Jurkat, Clone E6-1 (cell line): ENCODE measurements at regions not wholly inside any gene's neighbourhood (a gene's known extent, or its start where the extent isn't known, plus 50 kb on each side); places are given as distances from the start of the nearest gene placed in this dataset.

Source experiments
- DNase-seq: peaks from one replicate; pipeline ENCODE4 v3.0.0-alpha.2; 2011; ENCODE audit warnings: low read depth, low spot score
- H3K4me3 ChIP-seq: 2 replicates; pipeline ENCODE4 v1.5.1; 2011; ENCODE audit warnings: mild to moderate bottlenecking, low read length, control low read depth, moderate library complexity

DNA sequence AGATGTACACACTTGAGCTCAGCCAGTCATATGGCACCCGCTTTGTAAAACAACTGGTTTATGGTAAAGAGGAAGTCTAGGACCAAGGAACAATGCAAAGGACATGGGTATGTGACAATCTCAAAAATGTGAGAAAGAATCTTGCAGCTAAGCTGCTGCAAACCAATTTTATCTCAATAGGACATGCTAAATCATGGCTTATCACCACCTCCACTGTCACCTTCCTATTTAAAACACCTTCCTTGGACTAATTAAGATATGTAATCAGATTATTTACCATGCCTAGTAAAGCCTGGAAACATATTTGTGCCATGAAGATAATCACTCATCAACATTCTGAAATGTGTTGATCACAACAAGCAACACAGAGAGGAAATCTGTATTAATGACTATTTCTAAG lies 622.7 kb downstream of the CDH11 start:
- DNase-seq, result no peak
- no peak overlapping the region for H3K4me3 ChIP-seq

DNA sequence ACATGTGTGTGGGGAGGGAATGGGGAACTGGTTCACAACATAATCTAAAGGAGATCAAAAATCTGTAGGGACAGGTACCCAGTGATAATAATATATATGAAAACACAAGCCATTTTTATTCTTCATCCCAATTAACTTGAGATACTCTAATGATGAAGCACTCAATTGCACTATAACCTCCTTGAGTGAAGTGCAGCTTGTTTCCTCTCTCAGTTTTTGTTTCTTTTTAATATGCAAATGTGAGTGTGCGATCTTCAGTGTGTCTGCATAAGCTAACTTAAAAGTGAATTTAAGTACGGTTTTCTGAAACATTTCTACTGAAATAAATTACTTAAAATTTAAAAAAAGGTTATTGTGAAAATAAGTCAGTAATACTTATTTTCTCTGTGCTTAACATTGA lies 623.5 kb downstream of the CDH11 start:
- no peak overlapping the region for H3K4me3 ChIP-seq
- DNase-seq, result no peak

DNA sequence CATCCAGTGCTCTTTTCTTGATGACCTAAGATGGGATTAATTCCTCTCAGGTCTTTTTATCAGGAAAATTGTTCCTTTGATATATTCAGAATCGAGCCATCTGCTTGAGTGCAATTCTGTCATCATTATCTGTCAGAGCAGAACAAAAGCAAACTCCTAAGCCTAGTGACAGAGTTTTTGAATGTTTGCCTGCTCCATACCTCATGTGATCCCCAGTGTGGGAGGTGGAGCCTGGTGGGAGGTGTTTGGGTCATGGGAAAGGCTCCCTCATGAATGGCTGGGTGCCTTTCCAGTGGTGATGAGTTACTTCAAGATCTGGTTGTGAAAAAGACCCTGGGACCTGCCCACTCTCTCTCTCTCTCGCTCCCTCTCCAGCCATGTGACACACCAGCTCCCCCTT lies 628.2 kb downstream of the CDH11 start:
- DNase-seq, result no peak
- no peak overlapping the region for H3K4me3 ChIP-seq

DNA sequence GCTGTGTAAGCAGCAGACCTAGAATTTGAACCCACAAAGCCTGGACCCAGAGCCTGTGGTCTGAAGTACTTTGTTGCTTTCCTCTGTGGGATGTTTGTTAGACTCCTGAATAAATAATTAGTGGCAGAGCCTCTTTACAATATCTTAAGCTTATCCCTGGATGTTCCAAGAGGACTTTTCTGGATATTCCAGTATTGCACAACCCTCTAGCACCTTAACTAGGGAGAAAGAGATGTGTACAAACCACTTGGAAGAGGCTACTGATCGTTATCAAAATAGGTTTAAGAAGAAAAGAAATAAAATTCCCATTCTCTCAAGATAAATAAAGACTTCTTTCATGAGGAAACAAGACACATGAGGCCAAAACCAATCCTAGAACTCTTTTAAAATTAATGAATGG lies 632.4 kb downstream of the CDH11 start:
- DNase-seq, result no peak
- H3K4me3 ChIP-seq, result no peak overlapping the region

DNA sequence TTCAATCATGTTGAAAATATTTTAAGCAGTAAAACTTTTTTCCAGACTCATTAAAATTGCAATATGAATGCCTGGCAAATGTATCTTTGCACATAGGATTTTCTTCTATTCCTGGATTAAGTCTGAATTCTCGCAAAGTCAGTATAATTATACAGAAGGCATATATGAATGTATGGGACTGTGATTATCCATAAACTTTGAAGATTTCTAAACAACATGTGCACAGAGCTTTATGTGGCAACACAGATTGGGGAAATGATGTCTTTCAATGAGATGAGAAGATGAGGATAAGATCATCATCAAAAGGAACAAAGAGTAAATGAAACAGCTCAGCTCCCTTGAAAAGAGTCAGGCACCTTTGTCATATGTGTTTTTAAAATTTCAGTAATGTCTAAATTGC lies 635.3 kb downstream of the CDH11 start:
- no peak for DNase-seq
- H3K4me3 ChIP-seq, result no peak overlapping the region

DNA sequence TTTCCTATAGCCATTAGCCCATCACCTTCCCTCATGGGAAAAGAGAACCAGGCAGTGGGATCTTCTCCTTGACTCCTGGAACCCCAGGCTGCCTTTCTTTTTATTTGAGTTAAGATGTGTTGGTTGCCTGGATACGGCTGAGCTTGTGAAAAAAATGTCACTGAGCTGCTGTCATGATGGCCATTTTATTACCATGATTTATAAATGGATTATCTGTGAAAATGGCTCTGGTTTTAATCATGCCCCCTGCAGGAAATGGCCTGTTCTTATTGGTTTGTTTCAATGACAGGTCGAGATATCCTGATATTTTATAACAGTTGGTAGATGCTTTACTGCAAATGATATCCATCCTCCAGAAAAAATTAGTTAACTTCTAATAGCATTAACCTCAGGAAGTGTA lies 640.4 kb downstream of the CDH11 start:
- DNase-seq, result no peak
- H3K4me3 ChIP-seq, result no peak overlapping the region

DNA sequence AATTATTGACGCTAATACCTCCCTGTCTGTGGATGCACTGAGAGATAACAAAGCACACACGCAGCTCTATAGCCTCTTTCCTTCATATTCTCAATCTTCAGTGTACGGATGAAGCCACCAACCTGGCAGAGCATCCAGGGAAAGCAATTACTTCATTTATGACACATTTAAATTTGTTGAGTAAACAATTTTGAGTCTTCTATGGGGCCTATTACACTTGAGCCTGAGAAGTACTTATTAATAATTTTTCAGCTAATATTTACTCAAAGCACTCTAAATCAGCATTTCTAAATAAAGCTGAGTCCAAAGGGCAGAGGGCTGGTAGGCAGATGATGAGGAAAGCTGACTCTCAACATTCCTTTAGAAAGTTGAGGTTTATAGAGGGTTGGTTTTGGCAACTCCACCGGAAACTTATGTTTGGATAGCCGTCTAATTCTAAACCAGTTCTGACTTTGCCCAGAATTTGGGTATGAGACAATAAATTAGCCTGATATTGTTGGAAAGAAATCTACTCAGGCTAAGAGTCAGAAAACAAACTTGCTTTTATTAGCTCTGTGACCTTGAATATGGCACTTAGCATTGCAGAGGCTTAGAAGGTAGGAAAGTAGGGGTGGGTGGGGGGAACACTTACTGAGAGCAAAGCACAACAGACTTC lies 643.5 kb downstream of the CDH11 start:
- H3K4me3 ChIP-seq, result no peak overlapping the region
- DNase-seq, result no peak

DNA sequence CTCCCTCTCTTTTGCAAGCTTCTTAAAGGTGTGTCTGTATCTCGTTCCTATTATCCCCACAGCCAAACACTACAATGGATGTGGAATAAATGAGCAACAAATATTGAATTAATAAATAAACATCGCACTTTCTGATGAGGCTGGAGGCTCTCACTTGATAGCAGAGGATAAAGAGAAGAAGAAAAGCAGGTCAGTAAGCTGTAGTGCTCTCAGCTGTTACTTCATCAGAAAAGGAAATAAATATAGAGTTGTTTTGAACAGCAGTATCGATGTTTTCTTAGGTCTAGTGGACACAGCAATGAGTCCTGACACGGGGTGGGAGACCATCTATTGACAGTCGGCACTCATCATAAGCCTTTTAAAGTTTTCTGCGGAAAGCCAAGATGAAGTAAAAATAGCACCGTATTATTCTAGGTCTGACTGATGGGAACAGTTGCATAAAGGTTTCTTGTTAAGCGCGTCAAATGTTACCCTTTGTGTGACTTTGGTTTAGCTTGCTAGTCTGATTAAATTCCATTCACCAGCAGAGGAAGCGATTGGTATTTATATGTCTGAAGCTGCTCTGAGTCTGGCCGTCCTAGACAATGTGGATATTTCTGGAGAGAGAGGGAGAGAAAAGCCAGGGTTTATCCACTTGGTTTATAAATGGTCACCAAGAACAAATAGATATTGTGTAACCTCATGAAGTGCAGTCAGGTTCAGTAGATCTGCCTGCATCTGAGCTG lies 646.1 kb downstream of the CDH11 start:
- H3K4me3 ChIP-seq, result no peak overlapping the region
- DNase-seq, result no peak

DNA sequence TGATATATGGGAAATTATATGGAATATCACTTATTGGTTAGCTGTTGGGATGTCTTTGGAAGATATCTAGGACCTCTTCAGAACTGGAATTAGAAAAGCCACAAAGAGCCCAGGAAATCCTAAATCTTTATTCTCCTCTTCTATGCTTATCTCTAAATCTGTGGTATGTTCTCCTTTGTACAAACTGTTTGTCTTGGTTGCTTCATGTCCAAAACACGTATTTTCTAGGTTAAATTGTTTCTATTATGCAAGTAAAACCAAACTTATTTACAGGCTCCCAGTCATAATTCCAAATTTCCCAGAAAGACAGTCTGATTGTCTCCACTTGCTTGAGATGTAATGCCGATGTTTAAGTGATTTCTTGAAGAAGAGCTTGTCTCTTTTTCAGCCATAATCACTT lies 650.9 kb downstream of the CDH11 start:
- no peak for DNase-seq
- H3K4me3 ChIP-seq, result no peak overlapping the region

DNA sequence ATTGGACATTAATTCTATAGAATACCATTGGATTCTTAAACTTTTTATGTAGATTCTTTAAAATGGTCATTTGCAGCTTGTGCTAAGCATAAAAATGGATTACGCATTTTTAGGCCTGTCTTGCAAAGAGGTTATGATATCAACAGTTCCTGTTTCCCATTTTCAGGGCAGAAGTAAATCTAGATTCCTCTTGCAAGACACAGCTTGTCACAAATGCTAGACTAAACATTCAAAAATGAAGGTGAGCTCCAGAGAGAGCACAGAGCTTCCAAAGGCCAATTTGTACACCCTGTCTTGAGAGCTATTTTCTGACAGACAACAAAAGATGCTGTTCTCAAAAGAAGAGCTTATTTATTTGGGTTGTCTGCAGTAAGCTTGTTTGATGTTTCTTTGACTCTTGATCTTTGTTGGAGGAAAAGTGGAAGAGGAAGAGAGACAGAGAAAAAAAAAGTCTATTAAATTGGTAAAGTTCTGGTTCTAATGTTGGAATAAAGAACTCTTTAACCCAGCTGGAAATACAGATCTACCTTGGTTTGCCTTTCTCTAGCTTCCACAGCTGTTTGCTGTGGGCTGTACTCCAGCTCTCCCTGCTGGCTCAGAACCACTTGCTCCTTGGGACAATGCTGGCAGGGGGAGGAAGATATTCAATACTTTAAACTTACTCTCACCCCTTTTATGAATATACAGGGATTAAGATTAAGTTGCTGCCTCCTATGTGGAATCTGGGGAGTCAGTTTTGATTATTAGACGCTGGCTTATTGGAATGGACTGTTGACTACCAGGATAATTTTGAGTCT lies 651.8 kb downstream of the CDH11 start:
- no peak for DNase-seq
- no peak overlapping the region for H3K4me3 ChIP-seq

DNA sequence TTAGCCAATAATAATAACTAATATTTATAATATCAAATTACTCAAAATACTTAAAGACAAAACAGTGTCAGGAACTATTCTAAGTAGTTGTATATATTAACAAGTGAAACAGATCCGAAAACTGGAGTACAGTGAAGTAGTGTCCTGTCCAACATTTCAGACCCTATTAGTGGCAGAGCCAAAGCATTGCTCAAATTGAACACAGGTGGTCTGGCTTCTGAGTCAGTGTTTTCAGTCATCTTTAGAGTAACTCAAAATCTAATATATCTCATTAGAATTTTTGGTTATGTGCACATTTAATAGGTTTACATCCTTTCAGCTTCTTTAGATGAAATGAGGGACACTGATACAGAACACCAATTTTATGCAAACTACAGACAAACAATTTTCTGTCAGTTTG lies 652.5 kb downstream of the CDH11 start:
- no peak for DNase-seq
- no peak overlapping the region for H3K4me3 ChIP-seq

DNA sequence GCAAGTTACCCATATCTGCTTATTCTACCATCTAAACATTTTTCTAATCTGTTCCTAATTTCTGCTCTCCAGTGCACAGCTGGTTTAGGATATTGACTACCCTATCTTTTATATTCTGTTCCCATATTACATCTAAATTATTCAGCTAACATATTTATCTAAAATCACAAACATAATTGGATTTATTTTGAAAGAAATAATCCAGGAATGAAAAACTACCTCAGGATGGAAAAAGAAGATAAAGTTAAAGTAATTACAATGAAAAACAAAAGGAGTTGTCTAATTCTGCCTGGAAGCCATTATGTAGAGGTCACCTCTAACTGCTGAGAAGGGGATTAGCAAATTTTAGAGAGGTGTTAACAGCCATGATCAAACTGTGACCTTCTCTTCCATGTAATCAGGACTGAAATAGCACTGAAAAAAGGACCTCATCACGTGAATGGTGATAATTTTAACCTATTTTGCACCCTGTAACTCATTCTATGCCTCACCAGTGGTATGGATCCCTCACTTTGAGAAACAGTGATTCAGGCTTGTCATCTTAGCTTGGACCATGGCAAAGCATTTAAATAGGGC lies 653.3 kb downstream of the CDH11 start:
- DNase-seq, result no peak

DNA sequence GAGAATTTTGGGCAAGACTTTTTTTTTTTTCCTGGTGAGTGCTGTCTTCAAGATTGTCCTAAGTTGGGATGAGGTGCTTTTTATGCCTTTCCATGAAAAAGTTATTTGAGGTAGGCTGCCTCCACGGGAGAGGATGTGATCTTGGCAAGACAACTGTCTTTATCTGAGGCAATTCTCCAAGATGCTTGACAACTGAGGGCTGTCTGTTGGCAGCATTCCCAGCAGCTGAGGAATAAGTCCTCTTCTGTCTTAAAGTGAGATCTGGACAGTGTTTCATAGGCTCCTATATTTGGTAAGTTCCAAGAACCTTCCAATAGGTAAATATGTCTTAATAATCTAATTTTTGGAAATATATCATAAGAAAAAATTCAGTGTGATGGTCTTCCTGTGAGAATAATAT lies 662.0 kb downstream of the CDH11 start:
- H3K4me3 ChIP-seq, result no peak overlapping the region
- no peak for DNase-seq

More for the DNA sequence above, 653.3 kb downstream of the CDH11 start:
- no peak overlapping the region for H3K4me3 ChIP-seq

DNA sequence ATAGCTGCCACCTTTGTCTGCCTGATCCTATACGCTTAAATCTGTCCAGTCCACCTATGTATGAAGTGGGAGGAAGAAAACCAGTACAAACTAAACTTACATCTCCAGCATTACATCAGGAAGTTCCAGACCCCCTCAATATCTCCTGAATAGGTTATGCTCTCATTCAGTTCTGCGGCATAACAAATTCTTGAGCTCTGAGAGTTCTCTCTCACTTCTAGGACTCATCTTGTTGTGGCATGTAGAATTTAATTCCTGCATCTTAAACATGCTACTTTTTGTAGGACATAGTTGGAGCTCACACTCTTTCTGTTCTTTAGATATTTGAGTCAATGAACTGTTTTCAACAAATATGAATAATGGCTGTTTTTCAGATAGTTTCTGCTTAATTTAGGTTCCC lies 662.5 kb downstream of the CDH11 start:
- no peak for DNase-seq
- H3K4me3 ChIP-seq, result no peak overlapping the region

DNA sequence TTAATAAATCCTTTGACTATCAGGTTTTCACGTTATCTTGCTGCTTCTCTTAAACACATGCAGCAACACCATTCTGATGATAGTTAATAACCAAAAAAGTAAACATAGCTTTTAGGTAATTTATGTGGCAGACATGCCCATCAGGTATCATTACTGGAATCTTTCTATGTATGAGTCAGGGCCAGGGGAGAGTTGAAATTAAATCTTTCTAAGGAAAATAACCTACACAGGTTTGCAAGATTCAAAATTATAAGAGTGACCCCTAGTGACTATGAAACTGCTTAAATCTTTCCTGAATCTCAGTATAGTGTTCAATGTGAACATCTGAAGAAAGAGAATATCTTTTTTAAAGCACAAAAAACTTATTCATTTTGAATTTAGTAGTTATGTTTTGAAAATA lies 666.6 kb downstream of the CDH11 start:
- no peak for DNase-seq
- H3K4me3 ChIP-seq, result no peak overlapping the region

DNA sequence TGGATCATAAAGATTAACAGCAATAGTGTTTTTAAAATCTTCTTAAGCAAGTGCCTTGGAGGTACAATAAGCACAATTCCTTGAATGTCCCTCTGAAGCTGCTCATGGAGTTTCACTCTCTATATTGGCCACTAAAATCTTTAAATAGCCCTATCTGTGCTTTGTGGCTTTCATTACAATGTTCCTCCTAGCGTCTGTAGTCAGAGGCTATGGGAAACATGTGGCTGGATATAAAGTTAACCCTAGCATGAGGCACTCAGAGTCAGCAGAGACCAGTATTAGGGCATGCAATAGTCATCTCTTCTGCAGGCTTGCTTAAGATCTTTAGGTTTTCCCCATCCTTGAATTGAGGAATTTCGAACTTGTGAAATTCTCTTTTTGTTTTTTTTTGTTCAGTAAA lies 668.2 kb downstream of the CDH11 start:
- H3K4me3 ChIP-seq, result no peak overlapping the region
- DNase-seq, result no peak

DNA sequence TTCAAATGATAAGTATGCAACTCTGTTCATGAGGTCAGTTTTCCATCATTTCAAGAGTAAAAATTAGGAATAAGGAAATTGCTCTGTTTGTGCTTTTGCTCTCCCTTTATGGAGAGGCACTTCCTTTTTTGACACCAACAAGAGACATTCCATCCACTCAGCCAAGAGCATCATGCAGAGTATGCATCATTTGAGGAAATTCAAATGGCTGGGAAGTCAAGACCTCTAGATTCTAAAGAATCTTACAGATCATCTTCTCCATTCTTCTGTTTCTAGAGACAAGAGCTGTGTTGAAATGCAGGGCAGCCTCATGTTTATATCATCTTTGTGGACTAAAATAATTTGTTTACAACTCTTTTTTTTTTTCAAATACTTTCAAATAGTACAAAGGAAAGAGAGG lies 669.4 kb downstream of the CDH11 start:
- no peak overlapping the region for H3K4me3 ChIP-seq
- no peak for DNase-seq

DNA sequence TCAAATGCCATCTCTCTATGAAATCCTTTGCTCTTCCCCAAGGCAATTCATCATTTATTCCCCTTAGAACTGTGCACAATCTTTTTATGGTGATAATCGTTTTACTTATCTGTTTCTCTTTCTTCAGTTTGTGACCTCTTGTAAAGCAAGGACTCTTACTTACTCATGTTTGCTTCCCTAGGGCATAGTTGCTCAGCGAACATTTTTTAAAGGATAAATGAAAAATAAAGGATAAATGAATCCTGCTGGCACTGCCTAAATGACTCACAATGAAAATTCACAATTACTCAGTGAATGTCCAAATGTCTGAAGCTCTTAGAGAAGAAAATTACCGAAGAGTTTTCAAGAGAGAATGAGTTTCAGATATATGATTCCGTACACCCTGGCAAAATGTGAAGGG lies 671.7 kb downstream of the CDH11 start:
- DNase-seq, result no peak
- no peak overlapping the region for H3K4me3 ChIP-seq

DNA sequence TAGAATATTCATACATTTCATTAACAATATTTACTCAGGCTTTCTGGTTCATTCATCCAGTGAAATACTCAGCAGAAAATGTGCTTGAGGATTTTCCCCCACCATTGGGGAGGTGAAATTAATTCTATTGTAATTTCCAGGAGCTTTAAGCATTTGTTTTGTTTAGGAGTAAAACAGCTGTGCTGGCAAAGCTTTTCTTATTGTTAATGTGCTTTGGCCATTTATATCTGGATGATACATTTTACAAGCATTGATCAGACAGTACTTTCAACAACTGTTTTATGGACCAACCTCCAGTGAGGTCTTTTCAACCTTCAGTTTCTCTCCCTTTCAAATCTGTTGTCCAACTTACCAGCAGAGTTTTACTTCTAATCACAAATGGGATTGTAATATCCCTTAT lies 672.4 kb downstream of the CDH11 start:
- DNase-seq, result no peak
- no peak overlapping the region for H3K4me3 ChIP-seq

DNA sequence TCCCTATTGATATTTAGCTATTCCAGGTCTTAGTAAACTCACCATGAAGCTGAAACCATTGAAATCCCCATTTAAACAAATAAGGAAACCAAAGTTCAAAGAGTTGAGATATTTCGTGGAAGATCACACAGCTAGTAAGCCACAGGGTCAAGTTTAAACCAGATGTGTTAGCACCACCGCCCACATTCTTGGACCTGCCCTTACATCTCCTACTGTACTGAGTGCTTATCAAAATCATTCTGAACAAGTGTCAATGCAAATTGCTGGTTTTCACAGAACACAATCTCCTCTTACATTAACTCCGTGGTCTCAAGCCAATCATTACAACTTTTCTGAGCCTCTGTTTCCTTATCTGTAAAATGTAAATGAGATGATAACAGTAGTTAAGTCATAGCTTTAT lies 676.2 kb downstream of the CDH11 start:
- no peak overlapping the region for H3K4me3 ChIP-seq
- DNase-seq, result no peak
